K562 (cell line): ENCODE measurements at regions not wholly inside any gene's neighbourhood (a gene's known extent, or its start where the extent isn't known, plus 50 kb on each side); places are given as distances from the start of the nearest gene placed in this dataset.

Experiments
- CHD4 ChIP-seq: fragments of 200-600 bp; sonication (generic); IDR thresholded peaks from 3 replicates; pipeline ENCODE4 v1.6.1; 2012; ENCODE audit warnings: low read depth, mild to moderate bottlenecking, mixed read lengths, low read length, inconsistent platforms; ENCODE audit not compliant: insufficient read depth, insufficient replicate concordance, poor library complexity, severe bottlenecking
- EWSR1 ChIP-seq: fragments of 450-650 bp; IDR thresholded peaks from 2 replicates; pipeline ENCODE4 v1.6.1; 2018; ENCODE audit warnings: borderline replicate concordance, mild to moderate bottlenecking, low read depth, moderate library complexity; ENCODE audit not compliant: partially characterized antibody
- HDGF ChIP-seq: fragments of 450-650 bp; IDR thresholded peaks from 2 replicates; pipeline ENCODE4 v1.6.1; 2016
- NFRKB ChIP-seq: fragments of 450-650 bp; IDR thresholded peaks from 2 replicates; pipeline ENCODE4 v1.6.1; 2016; ENCODE audit warnings: low read depth
- PURB ChIP-seq: sonication (generic); formaldehyde crosslinking; IDR thresholded peaks from 2 replicates; pipeline ENCODE4 v1.9.0; 2021; ENCODE audit warnings: low read depth, mild to moderate bottlenecking, missing genetic modification reagents
- REST ChIP-seq, 2 experiments: fragments of 450-650 bp; formaldehyde crosslinking in 1 of 2; IDR thresholded peaks; 2 replicates each; pipeline versions ENCODE4 v1.4.0 to v1.6.1; 2014 to 2020; ENCODE audit warnings: mild to moderate bottlenecking in 2 of 2, borderline replicate concordance in 1 of 2, low read depth in 1 of 2
- SLC30A9 ChIP-seq: fragments of 250-450 bp; sonication (Bioruptor Pico); IDR thresholded peaks from 2 replicates; pipeline ENCODE4 v1.8.0; 2022; ENCODE audit warnings: mild to moderate bottlenecking, moderate library complexity
- SMARCA4 ChIP-seq: fragments of 450-650 bp; IDR thresholded peaks from 2 replicates; pipeline ENCODE4 v1.6.1; 2016
- SMARCB1 ChIP-seq: IDR thresholded peaks from 2 replicates; pipeline ENCODE4 v1.6.1; 2011; ENCODE audit warnings: improper control_type of control experiment, low read depth; ENCODE audit not compliant: insufficient read length
- SRF ChIP-seq, 2 experiments: fragments of 250-450, 450-650 bp in 1 of 2; sonication (Bioruptor Pico) in 1 of 2; sonication (generic) in 1 of 2; formaldehyde crosslinking; IDR thresholded peaks; 2 replicates each; pipeline versions ENCODE4 v1.5.0 to v1.5.1; 2020 to 2022; ENCODE audit warnings: mild to moderate bottlenecking in 1 of 2, missing genetic modification reagents in 1 of 2
- STAT5A ChIP-seq: IDR thresholded peaks from 2 replicates; pipeline ENCODE4 v1.6.1; 2012; ENCODE audit warnings: low read length, inconsistent platforms, borderline replicate concordance
- ZFPM2 ChIP-seq: fragments of 250-450 bp; sonication (Bioruptor Pico); IDR thresholded peaks from 2 replicates; pipeline ENCODE4 v1.5.1; 2022; ENCODE audit warnings: mild to moderate bottlenecking
- ZNF3 ChIP-seq: fragments of 250-450 bp; sonication (Bioruptor Pico); IDR thresholded peaks from 2 replicates; pipeline ENCODE4 v1.5.0; 2021; ENCODE audit warnings: mild to moderate bottlenecking, moderate library complexity
- ZNF561 ChIP-seq: fragments of 450-650 bp; formaldehyde crosslinking; conservative IDR thresholded peaks from 2 replicates; pipeline ENCODE4 v1.4.0; 2020; ENCODE audit warnings: mild to moderate bottlenecking, moderate library complexity
- TF ChIP-seq, protein P1 (sequence below): sonication (generic); formaldehyde crosslinking; IDR thresholded peaks from 2 replicates; pipeline ENCODE4 v1.8.1; 2023; ENCODE audit warnings: mild to moderate bottlenecking, missing genetic modification reagents

DNA sequence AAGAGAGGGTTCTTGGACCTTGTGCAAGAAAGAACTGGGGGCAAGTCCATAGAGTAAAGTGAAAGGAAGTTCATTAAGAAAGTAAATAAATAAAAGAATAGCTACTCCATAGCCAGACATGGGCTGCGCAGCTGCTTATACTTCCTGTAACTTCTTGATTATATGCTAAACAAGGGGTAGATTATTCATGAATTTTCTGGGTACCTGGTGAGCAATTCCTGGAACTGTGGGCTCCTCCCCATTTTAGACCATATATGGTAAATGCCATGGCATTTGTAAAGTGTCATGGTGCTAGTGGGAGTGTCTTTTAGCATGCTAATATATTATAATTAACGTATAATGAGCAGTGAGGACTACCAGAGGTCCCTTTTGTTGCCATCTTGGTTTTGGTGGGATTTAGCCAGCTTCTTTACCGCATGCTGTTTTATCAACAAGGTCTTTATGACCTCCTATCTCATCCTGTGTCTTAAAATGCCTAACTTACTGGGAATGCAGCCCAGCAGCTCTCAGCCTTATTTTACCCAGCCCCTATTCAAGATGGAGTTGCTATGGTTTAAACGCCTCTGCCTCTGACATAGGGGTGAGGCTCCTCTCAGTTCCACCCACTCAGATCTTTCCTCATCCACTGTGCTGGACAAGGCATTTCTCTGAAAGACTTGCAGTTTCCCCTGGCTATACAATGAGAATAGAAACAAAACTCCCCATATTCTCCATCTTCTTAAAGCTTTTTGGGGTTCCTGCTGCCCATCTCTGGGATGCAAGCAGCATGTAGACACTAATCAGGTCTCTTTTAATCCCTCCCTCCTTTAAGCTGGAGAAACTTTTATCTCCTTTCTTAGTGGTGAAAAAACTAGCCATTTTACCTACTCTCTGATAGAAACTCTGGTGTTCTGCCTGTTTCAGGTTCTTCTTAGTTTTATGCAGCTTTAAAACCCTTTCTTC, 91.2 kb downstream of the ARRDC3 start (continued):
- TF ChIP-seq ZNF3: peak; percentile 66; the same call in 1 of the 2 replicates
- peak; percentile 77 to 98; a peak in 3 of 4 replicates for TF ChIP-seq SRF (CRISPR knock-in tag; IDR thresholded peaks at IDR 0.05)
- TF ChIP-seq ZNF561 (CRISPR knock-in tag): peak; percentile 79; the same call in 1 of the 2 replicates
- no peak for TF ChIP-seq SMARCA4
- TF ChIP-seq CHD4: no peak
- TF ChIP-seq PURB (CRISPR knock-in tag): no peak
- TF ChIP-seq NFRKB: no peak
- no peak for TF ChIP-seq SMARCB1
- no peak for TF ChIP-seq HDGF
- TF ChIP-seq, protein P1, sequence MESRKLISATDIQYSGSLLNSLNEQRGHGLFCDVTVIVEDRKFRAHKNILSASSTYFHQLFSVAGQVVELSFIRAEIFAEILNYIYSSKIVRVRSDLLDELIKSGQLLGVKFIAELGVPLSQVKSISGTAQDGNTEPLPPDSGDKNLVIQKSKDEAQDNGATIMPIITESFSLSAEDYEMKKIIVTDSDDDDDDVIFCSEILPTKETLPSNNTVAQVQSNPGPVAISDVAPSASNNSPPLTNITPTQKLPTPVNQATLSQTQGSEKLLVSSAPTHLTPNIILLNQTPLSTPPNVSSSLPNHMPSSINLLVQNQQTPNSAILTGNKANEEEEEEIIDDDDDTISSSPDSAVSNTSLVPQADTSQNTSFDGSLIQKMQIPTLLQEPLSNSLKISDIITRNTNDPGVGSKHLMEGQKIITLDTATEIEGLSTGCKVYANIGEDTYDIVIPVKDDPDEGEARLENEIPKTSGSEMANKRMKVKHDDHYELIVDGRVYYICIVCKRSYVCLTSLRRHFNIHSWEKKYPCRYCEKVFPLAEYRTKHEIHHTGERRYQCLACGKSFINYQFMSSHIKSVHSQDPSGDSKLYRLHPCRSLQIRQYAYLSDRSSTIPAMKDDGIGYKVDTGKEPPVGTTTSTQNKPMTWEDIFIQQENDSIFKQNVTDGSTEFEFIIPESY (CRISPR knock-in tag): no peak
- 0 out of 2 replicates have a peak, but pooled peaks have one; percentile 68 for TF ChIP-seq ZFPM2 (CRISPR knock-in tag)
- TF ChIP-seq STAT5A: peak; percentile 86
- no peak for TF ChIP-seq REST (IDR thresholded peaks at IDR 0.05; ENCODE audit: borderline replicate concordance)
- TF ChIP-seq REST (CRISPR knock-in tag; IDR thresholded peaks at IDR 0.05; ENCODE audit: low read depth): 0 out of 2 replicates have a peak, but pooled peaks have one; percentile 61
- TF ChIP-seq SLC30A9: no peak
- TF ChIP-seq EWSR1: no peak
